ENCODE measurements at regions not wholly inside any gene's neighbourhood (a gene's known extent, or its start where the extent isn't known, plus 50 kb on each side); places are given as distances from the start of the nearest gene placed in this dataset.
"Not testable (repeated sequence)": the region's sequence is repeated elsewhere in the genome, so short reads cannot be mapped to it uniquely, and the experiment has no call there.

- TF ChIP-seq SIN3A (IDR thresholded peaks at IDR 0.05; ENCODE audit: borderline replicate concordance, insufficient read depth, low read depth, low read length); TCF7L2 (IDR thresholded peaks at IDR 0.05; ENCODE audit: low read depth, low read length): not testable (repeated sequence)
- TF ChIP-seq, protein P1, sequence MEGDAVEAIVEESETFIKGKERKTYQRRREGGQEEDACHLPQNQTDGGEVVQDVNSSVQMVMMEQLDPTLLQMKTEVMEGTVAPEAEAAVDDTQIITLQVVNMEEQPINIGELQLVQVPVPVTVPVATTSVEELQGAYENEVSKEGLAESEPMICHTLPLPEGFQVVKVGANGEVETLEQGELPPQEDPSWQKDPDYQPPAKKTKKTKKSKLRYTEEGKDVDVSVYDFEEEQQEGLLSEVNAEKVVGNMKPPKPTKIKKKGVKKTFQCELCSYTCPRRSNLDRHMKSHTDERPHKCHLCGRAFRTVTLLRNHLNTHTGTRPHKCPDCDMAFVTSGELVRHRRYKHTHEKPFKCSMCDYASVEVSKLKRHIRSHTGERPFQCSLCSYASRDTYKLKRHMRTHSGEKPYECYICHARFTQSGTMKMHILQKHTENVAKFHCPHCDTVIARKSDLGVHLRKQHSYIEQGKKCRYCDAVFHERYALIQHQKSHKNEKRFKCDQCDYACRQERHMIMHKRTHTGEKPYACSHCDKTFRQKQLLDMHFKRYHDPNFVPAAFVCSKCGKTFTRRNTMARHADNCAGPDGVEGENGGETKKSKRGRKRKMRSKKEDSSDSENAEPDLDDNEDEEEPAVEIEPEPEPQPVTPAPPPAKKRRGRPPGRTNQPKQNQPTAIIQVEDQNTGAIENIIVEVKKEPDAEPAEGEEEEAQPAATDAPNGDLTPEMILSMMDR (IDR thresholded peaks at IDR 0.05) = not testable (repeated sequence)
These were observed 149.5 kb downstream of the KIF4B start for GRCh38 chr5:155163084-155163483.
